H1 (cell line): ENCODE measurements at regions not wholly inside any gene's neighbourhood (a gene's known extent, or its start where the extent isn't known, plus 50 kb on each side); places are given as distances from the start of the nearest gene placed in this dataset.

ENCODE experiments used
- CTCF ChIA-PET: fragments of 300-600 bp; sonication (Branson Sonifier 250); formaldehyde crosslinking; loops from one replicate; lab custom pipeline; 2021; ENCODE audit not compliant: partially characterized antibody; lab: Charles Lee
- POLR2A ChIA-PET: fragments of 300-600 bp; sonication (Branson Sonifier 250); formaldehyde crosslinking; loops from one replicate; lab custom pipeline; 2021; ENCODE audit warnings: inconsistent platforms; ENCODE audit not compliant: partially characterized antibody; lab: Charles Lee
- DNase-seq, 2 experiments: peaks; one replicate each; pipeline versions ENCODE4 v3.0.0 to v3.0.0-alpha.2; 2010 to 2022; ENCODE audit warnings: low spot score in 2 of 2, low read depth in 1 of 2, mixed read lengths in 1 of 2
- FAIRE-seq: peaks from 2 replicates; lab custom pipeline; 2011; peaks lifted over from hg19 to GRCh38; lab: Jason Lieb, UNC
- H2AFZ ChIP-seq: 2 replicates; pipeline ENCODE4 v1.8.1; 2012; ENCODE audit warnings: low read length, inconsistent platforms
- H2AK5ac ChIP-seq: 2 replicates; pipeline ENCODE4 v1.6.1; 2013; ENCODE audit warnings: low read depth, low read length
- H2BK120ac ChIP-seq: replicated peaks from 2 replicates; pipeline ENCODE3; 2013; ENCODE audit warnings: low read depth, low read length, inconsistent platforms
- H2BK12ac ChIP-seq: 2 replicates; pipeline ENCODE4 v1.6.1; 2013; ENCODE audit warnings: low read depth, low read length
- H2BK15ac ChIP-seq: 2 replicates; pipeline ENCODE4 v1.6.1; 2013; ENCODE audit warnings: low read length
- H2BK20ac ChIP-seq: 2 replicates; pipeline ENCODE4 v1.6.1; 2013; ENCODE audit warnings: low read length
- H2BK5ac ChIP-seq: 2 replicates; pipeline ENCODE4 v1.6.1; 2013; ENCODE audit warnings: low read depth, low read length
- H3K14ac ChIP-seq: 2 replicates; pipeline ENCODE4 v1.6.1; 2013; ENCODE audit warnings: inconsistent platforms; ENCODE audit not compliant: insufficient read length
- H3K18ac ChIP-seq: 2 replicates; pipeline ENCODE4 v1.6.1; 2013; ENCODE audit warnings: low read length; ENCODE audit errors: extremely low read depth
- H3K23ac ChIP-seq: 2 replicates; pipeline ENCODE4 v1.6.1; 2013; ENCODE audit warnings: inconsistent platforms; ENCODE audit not compliant: insufficient read length
- H3K23me2 ChIP-seq: 2 replicates; pipeline ENCODE4 v1.6.1; 2013; ENCODE audit warnings: low read depth, low read length
- H3K27ac ChIP-seq: 2 replicates; pipeline ENCODE4 v1.6.1; 2011; ENCODE audit warnings: low read depth, low read length, inconsistent platforms
- H3K27me3 ChIP-seq, 4 experiments: replicated peaks in 1 of 4; 1 replicate in 1 of 4; 2 replicates in 3 of 4; pipeline versions ENCODE4 v1.6.1 to v1.8.1; 2011 to 2013; ENCODE audit warnings: low read length in 3 of 4, mild to moderate bottlenecking in 3 of 4, inconsistent platforms in 2 of 4, mixed read lengths in 2 of 4, moderate library complexity in 1 of 4; ENCODE audit not compliant: control insufficient read depth in 3 of 4, insufficient read depth in 3 of 4; ENCODE audit errors: extremely low read depth in 1 of 4
- H3K36me3 ChIP-seq, 4 experiments: 2 replicates each; pipeline versions ENCODE4 v1.6.1 to v1.8.1; 2011 to 2013; ENCODE audit warnings: mild to moderate bottlenecking in 4 of 4, low read length in 3 of 4, moderate library complexity in 2 of 4, control low read depth in 1 of 4, inconsistent platforms in 1 of 4; ENCODE audit not compliant: insufficient read depth in 4 of 4, control insufficient read depth in 2 of 4
- H3K4ac ChIP-seq: replicated peaks from 2 replicates; pipeline ENCODE3; 2013; ENCODE audit warnings: low read length, low read depth, mixed read lengths, inconsistent platforms; ENCODE audit not compliant: insufficient read length
- H3K4me1 ChIP-seq, 4 experiments: replicated peaks in 1 of 4; 1 replicate in 1 of 4; 2 replicates in 3 of 4; pipeline versions ENCODE4 v1.6.1 to v1.8.1; 2011 to 2013; ENCODE audit warnings: low read length in 3 of 4, inconsistent platforms in 2 of 4, mixed read lengths in 1 of 4; ENCODE audit not compliant: insufficient read depth in 4 of 4, control insufficient read depth in 3 of 4
- H3K4me2 ChIP-seq, 2 experiments: 2 replicates each; pipeline versions ENCODE4 v1.6.1 to v1.8.1; 2011 to 2013; ENCODE audit warnings: low read depth in 2 of 2, low read length in 2 of 2, control low read depth in 1 of 2, inconsistent platforms in 1 of 2, mild to moderate bottlenecking in 1 of 2; ENCODE audit not compliant: insufficient read depth in 1 of 2
- H3K4me3 ChIP-seq, 4 experiments: fragments of 200-600, 300-600 bp in 1 of 4; sonication (generic), shearing (Covaris generic), sonication (Bioruptor Twin) in 1 of 4; 2 replicates each; pipeline versions ENCODE4 v1.5.1 to v1.8.1; 2011 to 2016; ENCODE audit warnings: low read length in 4 of 4, low read depth in 3 of 4, control low read depth in 2 of 4, inconsistent platforms in 2 of 4, mild to moderate bottlenecking in 2 of 4, mixed read lengths in 1 of 4, moderate library complexity in 1 of 4; ENCODE audit not compliant: insufficient read depth in 2 of 4; ENCODE audit errors: extremely low read depth in 1 of 4
- H3K56ac ChIP-seq: replicated peaks from 2 replicates; pipeline ENCODE3; 2013; ENCODE audit warnings: low read depth, mild to moderate bottlenecking, mixed read lengths, low read length, inconsistent platforms; ENCODE audit not compliant: insufficient read length
- H3K79me1 ChIP-seq: 2 replicates; pipeline ENCODE4 v1.6.1; 2013; ENCODE audit warnings: low read depth, low read length, control low read depth
- H3K79me2 ChIP-seq, 2 experiments: 2 replicates each; pipeline versions ENCODE4 v1.6.1 to v1.8.1; 2012 to 2013; ENCODE audit warnings: low read length in 2 of 2, mild to moderate bottlenecking in 2 of 2, inconsistent platforms in 1 of 2; ENCODE audit not compliant: insufficient read depth in 2 of 2, control insufficient read depth in 1 of 2
- H3K9ac ChIP-seq, 4 experiments: replicated peaks in 1 of 4; 1 replicate in 1 of 4; 2 replicates in 3 of 4; pipeline versions ENCODE4 v1.6.1 to v1.8.1; 2011 to 2013; ENCODE audit warnings: low read depth in 3 of 4, low read length in 3 of 4, control low read depth in 2 of 4, mild to moderate bottlenecking in 2 of 4, moderate library complexity in 2 of 4, inconsistent platforms in 1 of 4; ENCODE audit errors: extremely low read depth in 1 of 4
- H3K9me3 ChIP-seq, 2 experiments: 2 replicates each; pipeline versions ENCODE4 v1.6.1 to v1.8.1; 2012 to 2013; ENCODE audit warnings: mild to moderate bottlenecking in 2 of 2, moderate library complexity in 2 of 2, control low read depth in 1 of 2, inconsistent platforms in 1 of 2, low read depth in 1 of 2, low read length in 1 of 2, mixed read lengths in 1 of 2; ENCODE audit not compliant: insufficient read depth in 2 of 2
- H4K20me1 ChIP-seq, 2 experiments: replicated peaks in 1 of 2; 2 replicates each; pipeline versions ENCODE3 to v1.8.1; 2011 to 2013; ENCODE audit warnings: inconsistent platforms in 2 of 2, low read length in 2 of 2, mild to moderate bottlenecking in 1 of 2; ENCODE audit not compliant: insufficient read depth in 2 of 2, control insufficient read depth in 1 of 2
- H4K5ac ChIP-seq: 2 replicates; pipeline ENCODE4 v1.6.1; 2013; ENCODE audit warnings: low read length, low read depth, mixed read lengths, inconsistent platforms; ENCODE audit not compliant: insufficient read length
- H4K8ac ChIP-seq: 2 replicates; pipeline ENCODE4 v1.8.0; 2013; ENCODE audit warnings: mild to moderate bottlenecking, moderate library complexity, low read length, inconsistent platforms; ENCODE audit not compliant: insufficient read depth; ENCODE audit errors: extremely low read depth
- H4K91ac ChIP-seq: replicated peaks from 2 replicates; pipeline ENCODE3; 2013; ENCODE audit warnings: low read length, mixed read lengths, inconsistent platforms; ENCODE audit not compliant: insufficient read length
- CTCF ChIP-seq, 3 experiments: IDR thresholded peaks; 1 replicate in 2 of 3; 2 replicates in 1 of 3; pipeline versions ENCODE4 v1.5.1 to v1.6.1; 2011; ENCODE audit warnings: low read length in 3 of 3, mild to moderate bottlenecking in 3 of 3, inconsistent platforms in 2 of 3, low read depth in 1 of 3, moderate library complexity in 1 of 3; ENCODE audit not compliant: insufficient read depth in 1 of 3; ENCODE audit errors: control extremely low read depth in 1 of 3
- SIX5 ChIP-seq: IDR thresholded peaks from 2 replicates; pipeline ENCODE4 v1.6.1; 2011; ENCODE audit warnings: mild to moderate bottlenecking, low read depth, low read length
- WGBS, 2 experiments: shearing (Covaris generic) in 1 of 2; methylation state at CpG; one replicate each; pipeline versions ENCODE4 v1.1.6 to v1.1.7; 2013 to 2015; ENCODE audit warnings: low lambda C conversion rate in 2 of 2, mixed read lengths in 2 of 2, inconsistent platforms in 1 of 2, low coverage in 1 of 2, missing lambda C conversion rate in 1 of 2; ENCODE audit not compliant: insufficient replicate concordance in 2 of 2, insufficient coverage in 1 of 2, insufficient read length in 1 of 2; ENCODE audit errors: extremely low coverage in 1 of 2, missing lambda C conversion rate in 1 of 2; 5-methylcytosine and 5-hydroxymethylcytosine counted together

GRCh38 chr6:82744286-82745015 is 321.2 kb downstream of the UBE3D start:
- Histone ChIP-seq H2BK120ac (no peak overlapping the region), H3K4ac (no peak overlapping the region), H2BK15ac (no peak overlapping the region), H2AK5ac (no peak overlapping the region), H3K27ac (no peak overlapping the region), H2AFZ (no peak overlapping the region), H2BK5ac (no peak overlapping the region), H4K5ac (no peak overlapping the region), H3K56ac (no peak overlapping the region), H3K23ac (no peak overlapping the region), H3K9ac (no peak overlapping the region), H3K36me3 (no peaks in the 10 kb centered on the region), H4K20me1 (no peaks in the 10 kb centered on the region), H3K79me1 (no peaks in the 10 kb centered on the region), H2BK12ac (no peak overlapping the region), H3K23me2 (no peaks in the 10 kb centered on the region), H3K4me1 (peaks cover 0 to 6% (median 2%) of the 10 kb centered on the region in 4 experiments; a peak in 4 of 7 replicates), H2BK20ac (no peak overlapping the region), H3K27me3 (no peaks in the 10 kb centered on the region), H3K9me3 (no peaks in the 10 kb centered on the region), H4K91ac (no peak overlapping the region), H3K14ac (no peak overlapping the region), H3K4me3 (no peak overlapping the region), H3K18ac (no peak overlapping the region), H4K8ac (no peak overlapping the region), H3K4me2 (no peak overlapping the region), H3K79me2 (no peaks in the 10 kb centered on the region)
- FAIRE-seq (no peak), DNase-seq (no peak)
- ChIA-PET CTCF (interaction anchor here (1.3 to 1.8 kb wide), 2 partner anchors 31 to 32 kb away, joined by 4 to 6 read pairs; no protein-coding TSS in a partner anchor), POLR2A (no interaction called here)
- 100% methylated on average over 1 of the region's 1 CpG; no CpG with 5 or more reads in 1 of the 2 experiments for WGBS, 2 experiments
- TF ChIP-seq SIX5 (no peak), CTCF (IDR thresholded peaks at IDR 0.05; ENCODE audit: control extremely low read depth in 1 of 3, insufficient read depth in 1 of 3, low read depth in 1 of 3, low read length in 3 of 3) (no peak)
